OCI-LY3 (cell line): ENCODE measurements at regions not wholly inside any gene's neighbourhood (a gene's known extent, or its start where the extent isn't known, plus 50 kb on each side); places are given as distances from the start of the nearest gene placed in this dataset.

Source experiments
- H2AFZ ChIP-seq: fragments of 200-600, 300-600 bp; shearing (Covaris generic); 2 replicates; pipeline ENCODE4 v1.6.0; 2014; ENCODE audit warnings: antibody characterized with exemption, low read depth, low read length
- H3K27ac ChIP-seq: fragments of 200-600, 300-600 bp; sonication (generic); 2 replicates; pipeline ENCODE4 v1.5.1; 2014; ENCODE audit warnings: mild to moderate bottlenecking, low read length, moderate library complexity, mixed read lengths
- H3K27me3 ChIP-seq: fragments of 200-600, 300-600 bp; sonication (generic); 2 replicates; pipeline ENCODE4 v1.6.1; 2014; ENCODE audit warnings: low read depth, low read length, mixed read lengths
- H3K36me3 ChIP-seq: fragments of 200-600, 300-600 bp; sonication (generic); replicated peaks from 2 replicates; pipeline ENCODE3; 2014; ENCODE audit warnings: low read depth, low read length, mixed read lengths
- H3K4me1 ChIP-seq: fragments of 300-600, 200-600 bp; sonication (generic); 2 replicates; pipeline ENCODE4 v1.6.1; 2014; ENCODE audit warnings: low read length, mixed read lengths
- H3K4me2 ChIP-seq: fragments of 200-600, 300-600 bp; sonication (generic); 2 replicates; pipeline ENCODE4 v1.6.1; 2014; ENCODE audit warnings: low read length, mixed read lengths
- H3K4me3 ChIP-seq: fragments of 300-600, 200-600 bp; sonication (generic); 2 replicates; pipeline ENCODE4 v1.5.1; 2014; ENCODE audit warnings: antibody characterized with exemption, mild to moderate bottlenecking, low read length, moderate library complexity
- H3K79me2 ChIP-seq: fragments of 300-600, 200-600 bp; shearing (Covaris generic); 2 replicates; pipeline ENCODE4 v1.6.1; 2014; ENCODE audit warnings: mild to moderate bottlenecking, low read length, mixed read lengths
- H3K9ac ChIP-seq: fragments of 300-600, 200-600 bp; shearing (Covaris generic); 2 replicates; pipeline ENCODE4 v1.6.0; 2014; ENCODE audit warnings: mild to moderate bottlenecking, low read length, moderate library complexity
- H3K9me3 ChIP-seq: fragments of 200-600, 300-600 bp; shearing (Covaris generic); 2 replicates; pipeline ENCODE4 v1.6.1; 2014; ENCODE audit warnings: low read length, mixed read lengths; ENCODE audit not compliant: insufficient read depth
- H4K20me1 ChIP-seq: fragments of 200-600, 300-600 bp; sonication (generic); 2 replicates; pipeline ENCODE4 v1.6.1; 2016; ENCODE audit warnings: low read length, mixed read lengths; ENCODE audit not compliant: insufficient read depth
- EZH2phosphoT487 ChIP-seq: fragments of 200-600 bp; shearing (Covaris generic); IDR thresholded peaks from 2 replicates; pipeline ENCODE4 v1.6.1; 2018; ENCODE audit warnings: antibody characterized with exemption, mixed run types, low read depth
- TF ChIP-seq, protein P1 (sequence below): fragments of 200-600, 300-600 bp; sonication (generic); IDR thresholded peaks from 2 replicates; pipeline ENCODE4 v1.5.1; 2014; ENCODE audit warnings: antibody characterized with exemption, low read length, low read depth

GRCh38 chr4:140211161-140211560 lies 57.2 kb upstream of the MAML3 start:
- no peaks in the 10 kb centered on the region for H3K4me1 ChIP-seq
- no peaks in the 10 kb centered on the region for H3K79me2 ChIP-seq
- H4K20me1 ChIP-seq = no peaks in the 10 kb centered on the region
- H2AFZ ChIP-seq = no peak overlapping the region
- no peak overlapping the region for H3K4me3 ChIP-seq
- H3K36me3 ChIP-seq = no peaks in the 10 kb centered on the region
- H3K9ac ChIP-seq = no peak overlapping the region
- H3K27me3 ChIP-seq = peaks cover 64% of the 10 kb centered on the region
- TF ChIP-seq, protein P1, sequence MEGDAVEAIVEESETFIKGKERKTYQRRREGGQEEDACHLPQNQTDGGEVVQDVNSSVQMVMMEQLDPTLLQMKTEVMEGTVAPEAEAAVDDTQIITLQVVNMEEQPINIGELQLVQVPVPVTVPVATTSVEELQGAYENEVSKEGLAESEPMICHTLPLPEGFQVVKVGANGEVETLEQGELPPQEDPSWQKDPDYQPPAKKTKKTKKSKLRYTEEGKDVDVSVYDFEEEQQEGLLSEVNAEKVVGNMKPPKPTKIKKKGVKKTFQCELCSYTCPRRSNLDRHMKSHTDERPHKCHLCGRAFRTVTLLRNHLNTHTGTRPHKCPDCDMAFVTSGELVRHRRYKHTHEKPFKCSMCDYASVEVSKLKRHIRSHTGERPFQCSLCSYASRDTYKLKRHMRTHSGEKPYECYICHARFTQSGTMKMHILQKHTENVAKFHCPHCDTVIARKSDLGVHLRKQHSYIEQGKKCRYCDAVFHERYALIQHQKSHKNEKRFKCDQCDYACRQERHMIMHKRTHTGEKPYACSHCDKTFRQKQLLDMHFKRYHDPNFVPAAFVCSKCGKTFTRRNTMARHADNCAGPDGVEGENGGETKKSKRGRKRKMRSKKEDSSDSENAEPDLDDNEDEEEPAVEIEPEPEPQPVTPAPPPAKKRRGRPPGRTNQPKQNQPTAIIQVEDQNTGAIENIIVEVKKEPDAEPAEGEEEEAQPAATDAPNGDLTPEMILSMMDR = no peak
- no peak for TF ChIP-seq EZH2phosphoT487
- H3K9me3 ChIP-seq = no peaks in the 10 kb centered on the region
- H3K27ac ChIP-seq = no peak overlapping the region
- H3K4me2 ChIP-seq = no peak overlapping the region

- H3K9ac ChIP-seq = no peak overlapping the region
- TF ChIP-seq EZH2phosphoT487 = no peak
- TF ChIP-seq, protein P1 = no peak
- no peak overlapping the region for H3K27ac ChIP-seq
- H3K27me3 ChIP-seq = peaks cover 78% of the 10 kb centered on the region
- H3K79me2 ChIP-seq = no peaks in the 10 kb centered on the region
- H3K4me1 ChIP-seq = no peaks in the 10 kb centered on the region
- H3K4me3 ChIP-seq = no peak overlapping the region
- H2AFZ ChIP-seq = no peak overlapping the region
- H3K36me3 ChIP-seq = no peaks in the 10 kb centered on the region
- H3K4me2 ChIP-seq = no peak overlapping the region
- H3K9me3 ChIP-seq = no peaks in the 10 kb centered on the region
- no peaks in the 10 kb centered on the region for H4K20me1 ChIP-seq
Measured at GRCh38 chr4:140208921-140209320, 54.9 kb upstream of the MAML3 start.
